Bronchial epithelial cell (primary cell): ENCODE measurements at regions not wholly inside any gene's neighbourhood (a gene's known extent, or its start where the extent isn't known, plus 50 kb on each side); places are given as distances from the start of the nearest gene placed in this dataset.

ENCODE experiments used
- DNase-seq: peaks from one replicate; pipeline ENCODE4 v3.0.0-alpha.2; 2010; ENCODE audit warnings: low read depth
- FAIRE-seq: peaks from 2 replicates; lab custom pipeline; 2011; peaks lifted over from hg19 to GRCh38; lab: Jason Lieb, UNC
- H3K27me3 ChIP-seq: 2 replicates; pipeline ENCODE4 v1.5.1; 2011; ENCODE audit warnings: low read length; ENCODE audit not compliant: control insufficient read depth, insufficient read depth
- H3K36me3 ChIP-seq: 2 replicates; pipeline ENCODE4 v1.5.1; 2011; ENCODE audit warnings: low read length; ENCODE audit not compliant: control insufficient read depth, insufficient read depth
- H3K4me3 ChIP-seq: 2 replicates; pipeline ENCODE4 v1.5.1; 2011; ENCODE audit warnings: mild to moderate bottlenecking, low read depth, low read length, control low read depth
- TF ChIP-seq, protein P1 (sequence below): IDR thresholded peaks from 2 replicates; pipeline ENCODE4 v1.5.1; 2011; ENCODE audit warnings: mild to moderate bottlenecking, moderate library complexity, low read length, control low read depth, inconsistent platforms; ENCODE audit not compliant: insufficient read depth, severe bottlenecking

DNA sequence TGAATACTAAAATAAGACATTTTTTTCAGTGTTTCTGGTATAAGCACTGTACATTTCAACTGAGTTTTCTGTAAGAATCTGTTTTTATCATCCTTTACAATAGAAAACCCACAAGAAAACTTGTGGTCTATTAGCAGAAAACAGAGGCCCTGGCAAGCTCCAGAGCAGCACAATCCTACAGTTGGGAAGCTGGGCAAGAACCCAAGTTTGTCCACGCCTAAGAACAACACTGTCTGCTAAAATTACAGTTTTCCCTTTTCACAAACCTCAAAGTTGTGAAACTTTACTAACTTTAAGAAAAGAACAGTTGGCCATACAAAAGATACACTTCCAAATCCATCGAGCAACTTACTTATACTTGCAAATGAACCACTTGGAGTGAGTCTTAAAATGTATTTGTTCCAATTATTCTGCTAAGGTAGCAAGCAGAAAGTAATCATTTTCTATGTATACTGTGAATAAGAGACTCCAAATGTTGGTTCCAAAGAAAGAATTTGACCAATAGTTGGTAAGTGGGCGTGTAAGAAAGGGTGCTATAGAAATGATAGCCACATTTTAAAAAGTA is 982.0 kb upstream of the ARRDC3 start:
- Histone ChIP-seq H3K27me3 (no peaks in the 10 kb centered on the region), H3K36me3 (no peaks in the 10 kb centered on the region), H3K4me3 (no peak overlapping the region)
- DNase-seq (no peak), FAIRE-seq (no peak)
- TF ChIP-seq, protein P1, sequence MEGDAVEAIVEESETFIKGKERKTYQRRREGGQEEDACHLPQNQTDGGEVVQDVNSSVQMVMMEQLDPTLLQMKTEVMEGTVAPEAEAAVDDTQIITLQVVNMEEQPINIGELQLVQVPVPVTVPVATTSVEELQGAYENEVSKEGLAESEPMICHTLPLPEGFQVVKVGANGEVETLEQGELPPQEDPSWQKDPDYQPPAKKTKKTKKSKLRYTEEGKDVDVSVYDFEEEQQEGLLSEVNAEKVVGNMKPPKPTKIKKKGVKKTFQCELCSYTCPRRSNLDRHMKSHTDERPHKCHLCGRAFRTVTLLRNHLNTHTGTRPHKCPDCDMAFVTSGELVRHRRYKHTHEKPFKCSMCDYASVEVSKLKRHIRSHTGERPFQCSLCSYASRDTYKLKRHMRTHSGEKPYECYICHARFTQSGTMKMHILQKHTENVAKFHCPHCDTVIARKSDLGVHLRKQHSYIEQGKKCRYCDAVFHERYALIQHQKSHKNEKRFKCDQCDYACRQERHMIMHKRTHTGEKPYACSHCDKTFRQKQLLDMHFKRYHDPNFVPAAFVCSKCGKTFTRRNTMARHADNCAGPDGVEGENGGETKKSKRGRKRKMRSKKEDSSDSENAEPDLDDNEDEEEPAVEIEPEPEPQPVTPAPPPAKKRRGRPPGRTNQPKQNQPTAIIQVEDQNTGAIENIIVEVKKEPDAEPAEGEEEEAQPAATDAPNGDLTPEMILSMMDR, result no peak

- TF ChIP-seq, protein P1, result no peak
- no peak for FAIRE-seq
- no peak for DNase-seq
These were observed 970.3 kb upstream of the ARRDC3 start for GRCh38 chr5:92353107-92354030.

DNA sequence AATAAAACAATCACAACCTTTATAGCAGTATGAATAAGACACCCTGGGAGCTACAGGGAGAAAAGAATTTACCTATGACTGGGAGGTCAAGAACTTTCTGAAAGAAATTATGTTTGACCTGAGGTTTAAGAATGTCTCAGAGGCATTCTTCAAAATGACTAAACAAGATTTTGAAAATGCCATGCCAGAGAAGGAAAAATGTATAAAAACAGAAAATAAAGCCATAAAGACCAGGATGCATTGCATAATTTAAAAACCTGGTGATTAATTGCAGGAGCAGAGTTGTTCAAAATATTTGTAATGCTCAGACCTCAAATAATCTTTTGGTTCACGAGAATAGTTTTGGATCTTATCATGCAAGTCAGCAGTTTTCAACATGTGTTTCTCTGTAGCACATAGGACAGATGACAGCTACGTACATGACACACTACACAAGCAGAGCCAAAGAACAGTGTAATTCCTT is 954.7 kb upstream of the ARRDC3 start:
- DNase-seq, result peak; percentile 13
- TF ChIP-seq, protein P1, result no peak

More at GRCh38 chr5:92353107-92354030, 970.3 kb upstream of the ARRDC3 start:
- Histone ChIP-seq H3K27me3 (no peaks in the 10 kb centered on the region), H3K4me3 (no peak overlapping the region), H3K36me3 (no peaks in the 10 kb centered on the region)

GRCh38 chr5:92332039-92332438 is 948.9 kb upstream of the ARRDC3 start:
- FAIRE-seq (no peak), DNase-seq (peak; percentile 71)
- TF ChIP-seq, protein P1, result no peak
- Histone ChIP-seq H3K36me3 (no peaks in the 10 kb centered on the region), H3K27me3 (no peaks in the 10 kb centered on the region), H3K4me3 (no peak overlapping the region)

More for the DNA sequence above, 954.7 kb upstream of the ARRDC3 start:
- H3K36me3 ChIP-seq, result no peaks in the 10 kb centered on the region
- no peaks in the 10 kb centered on the region for H3K27me3 ChIP-seq
- H3K4me3 ChIP-seq, result no peak overlapping the region
- no peak for FAIRE-seq

DNA sequence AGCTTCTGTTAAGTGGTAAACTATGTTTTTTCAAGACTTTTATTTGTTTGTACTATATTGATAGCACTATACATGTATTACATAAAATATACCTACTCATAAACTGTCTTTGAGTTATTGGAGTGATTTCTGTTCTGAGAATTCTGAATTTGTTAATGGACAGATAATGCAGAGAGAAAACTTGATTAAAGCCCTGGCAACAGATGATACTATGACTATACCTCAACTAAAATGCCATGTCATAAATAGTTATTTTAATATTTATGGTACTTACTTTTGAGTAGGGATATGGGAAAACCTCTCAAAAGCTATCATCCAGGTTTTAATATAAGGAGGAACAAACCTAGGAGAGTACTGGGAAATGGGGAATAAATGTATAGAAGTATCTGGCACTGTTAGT is 947.2 kb upstream of the ARRDC3 start:
- Histone ChIP-seq H3K27me3 (no peaks in the 10 kb centered on the region), H3K4me3 (no peak overlapping the region), H3K36me3 (no peaks in the 10 kb centered on the region)
- no peak for FAIRE-seq
- DNase-seq, result no peak
- TF ChIP-seq, protein P1, result no peak
